Activated naive CD8-positive, alpha-beta T cell treated with anti-CD3 and anti-CD28 coated beads, Interleukin-2, amount 10 ng/mL, durations not matched to agents 7 days and 5 days (primary cell): ENCODE measurements at regions not wholly inside any gene's neighbourhood (a gene's known extent, or its start where the extent isn't known, plus 50 kb on each side); places are given as distances from the start of the nearest gene placed in this dataset.

Experiments used
- ATAC-seq: fragments of 150-1000 bp; cut with Tn5 transposase; one replicate; pipeline ENCODE4 v1.10.0; 2021; ENCODE audit warnings: low read depth, moderate library complexity
- POLR2A ChIA-PET: fragments of 350-600 bp; sonication (Branson Sonifier 250); formaldehyde crosslinking; loops from one replicate; lab custom pipeline; 2021; ENCODE audit warnings: antibody characterized with exemption; lab: Charles Lee
- DNase-seq: peaks from one replicate; pipeline ENCODE4 v3.0.0; 2021
- H3K27ac Mint-ChIP-seq: one replicate; pipeline ENCODE4 v1.8.0; 2022; ENCODE audit warnings: mild to moderate bottlenecking, mixed read lengths
- H3K27me3 Mint-ChIP-seq: one replicate; pipeline ENCODE4 v1.8.0; 2022; ENCODE audit warnings: mild to moderate bottlenecking, moderate library complexity, mixed read lengths
- H3K36me3 Mint-ChIP-seq: one replicate; pipeline ENCODE4 v1.8.0; 2021; ENCODE audit warnings: mild to moderate bottlenecking, mixed read lengths
- H3K4me1 Mint-ChIP-seq: one replicate; pipeline ENCODE4 v1.8.0; 2021; ENCODE audit warnings: mixed read lengths
- H3K4me3 Mint-ChIP-seq: one replicate; pipeline ENCODE4 v1.8.0; 2022; ENCODE audit warnings: mild to moderate bottlenecking, moderate library complexity, mixed read lengths
- H3K9me3 Mint-ChIP-seq: one replicate; pipeline ENCODE4 v1.8.0; 2021; ENCODE audit warnings: mixed read lengths

DNA sequence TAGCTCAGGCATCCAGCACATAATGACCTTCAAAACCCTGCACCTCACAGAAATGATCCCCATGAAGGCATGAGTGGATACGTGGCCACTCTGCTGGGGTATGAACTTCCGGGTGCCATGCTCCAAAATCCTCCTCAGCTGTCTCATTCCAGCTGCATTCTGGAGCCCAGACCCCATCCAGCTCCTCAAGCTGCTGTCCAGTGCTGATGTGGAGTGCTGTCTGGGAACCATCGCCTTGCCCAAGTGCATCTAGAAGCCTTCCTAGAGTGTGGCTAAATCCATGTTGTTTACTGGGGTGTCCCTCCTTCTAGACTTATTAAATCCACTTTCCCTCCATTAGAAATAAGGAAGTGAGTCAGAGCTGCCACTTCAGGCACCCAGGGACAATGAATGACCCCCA, 130.8 kb upstream of the PTPRT start:
- POLR2A ChIA-PET: no interaction called here
- Mint-ChIP-seq H3K36me3 (no peaks in the 10 kb centered on the region), H3K4me1 (no peaks in the 10 kb centered on the region), H3K27me3 (no peaks in the 10 kb centered on the region), H3K4me3 (no peak overlapping the region), H3K9me3 (no peaks in the 10 kb centered on the region), H3K27ac (no peak overlapping the region)
- no peak for ATAC-seq
- DNase-seq: no peak

DNA sequence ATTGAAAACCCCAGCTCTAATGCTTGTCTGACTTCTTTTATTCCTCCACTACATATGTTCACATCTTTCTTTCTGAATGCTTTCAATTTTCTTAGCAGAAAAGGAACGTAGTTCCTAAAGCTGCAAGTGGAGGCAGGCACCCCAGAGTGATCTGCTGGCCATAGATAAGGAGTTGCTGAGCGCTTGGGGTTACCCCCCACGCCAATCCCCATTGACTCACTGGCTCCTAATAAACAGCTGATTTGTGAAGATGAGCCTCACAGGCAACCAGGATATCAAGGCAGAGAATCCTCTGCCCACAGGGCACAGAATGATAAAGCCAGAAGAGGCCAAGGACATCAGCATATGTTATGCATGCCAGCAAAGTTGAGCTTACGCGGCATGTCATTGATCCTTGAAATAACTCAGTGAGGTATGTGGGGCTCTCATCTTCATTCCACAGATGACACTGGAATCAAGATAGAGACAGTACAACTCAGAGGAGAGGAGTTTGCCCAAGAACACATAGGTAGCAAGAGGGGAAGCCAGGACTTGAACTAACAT, 129.1 kb upstream of the PTPRT start:
- Mint-ChIP-seq H3K9me3 (no peaks in the 10 kb centered on the region), H3K4me1 (no peaks in the 10 kb centered on the region), H3K36me3 (no peaks in the 10 kb centered on the region), H3K27ac (no peak overlapping the region), H3K27me3 (no peaks in the 10 kb centered on the region), H3K4me3 (no peak overlapping the region)
- ATAC-seq (no peak), DNase-seq (no peak)
- POLR2A ChIA-PET: no interaction called here

DNA sequence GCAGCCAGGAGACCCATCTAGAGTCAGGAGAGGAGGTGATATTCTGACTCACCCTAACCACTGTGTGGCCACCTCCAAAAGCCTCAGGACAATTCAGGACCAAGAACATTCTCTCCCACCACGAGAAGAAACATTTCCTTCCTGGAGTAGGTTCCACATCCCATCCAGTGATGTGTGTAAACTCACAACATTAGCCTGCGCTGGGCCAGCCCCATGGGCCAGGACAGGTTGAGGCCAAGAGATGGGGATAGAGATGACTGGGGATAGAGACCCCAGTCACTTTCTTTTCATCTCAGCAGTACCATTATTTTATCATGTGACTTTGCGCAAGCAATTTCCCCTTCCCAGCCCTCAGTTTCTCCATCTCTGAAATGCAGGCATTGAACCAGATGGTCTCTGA, 126.6 kb upstream of the PTPRT start:
- POLR2A ChIA-PET: no interaction called here
- Mint-ChIP-seq H3K27ac (no peak overlapping the region), H3K36me3 (no peaks in the 10 kb centered on the region), H3K4me1 (no peaks in the 10 kb centered on the region), H3K27me3 (no peaks in the 10 kb centered on the region), H3K4me3 (no peak overlapping the region), H3K9me3 (no peaks in the 10 kb centered on the region)
- ATAC-seq (no peak), DNase-seq (no peak)

DNA sequence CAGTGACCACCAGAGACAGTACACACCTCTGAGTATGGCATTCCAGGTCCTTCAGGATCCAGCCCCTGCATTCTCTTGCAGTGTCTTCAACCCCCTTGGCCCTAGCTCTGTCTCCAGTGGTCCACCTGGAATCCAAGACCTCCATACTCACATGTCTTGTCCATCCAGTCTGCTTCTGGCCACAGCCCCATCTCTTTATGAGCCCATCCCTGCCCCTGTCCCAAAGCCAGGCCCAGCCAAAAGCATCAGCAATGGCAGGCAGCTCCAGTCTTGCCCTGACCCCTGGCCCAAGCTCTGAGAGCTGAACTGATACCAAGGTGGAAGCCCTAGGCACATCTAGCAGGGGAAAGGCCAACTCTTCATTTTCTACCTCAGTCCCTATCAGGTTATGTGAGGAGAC, 119.6 kb upstream of the PTPRT start:
- peaks cover 4% of the 10 kb centered on the region for H3K9me3 Mint-ChIP-seq
- no peaks in the 10 kb centered on the region for H3K4me1 Mint-ChIP-seq
- H3K4me3 Mint-ChIP-seq: no peak overlapping the region
- no peak for ATAC-seq
- H3K36me3 Mint-ChIP-seq: no peaks in the 10 kb centered on the region
- no peaks in the 10 kb centered on the region for H3K27me3 Mint-ChIP-seq
- DNase-seq: no peak
- POLR2A ChIA-PET: no interaction called here
- H3K27ac Mint-ChIP-seq: no peak overlapping the region

DNA sequence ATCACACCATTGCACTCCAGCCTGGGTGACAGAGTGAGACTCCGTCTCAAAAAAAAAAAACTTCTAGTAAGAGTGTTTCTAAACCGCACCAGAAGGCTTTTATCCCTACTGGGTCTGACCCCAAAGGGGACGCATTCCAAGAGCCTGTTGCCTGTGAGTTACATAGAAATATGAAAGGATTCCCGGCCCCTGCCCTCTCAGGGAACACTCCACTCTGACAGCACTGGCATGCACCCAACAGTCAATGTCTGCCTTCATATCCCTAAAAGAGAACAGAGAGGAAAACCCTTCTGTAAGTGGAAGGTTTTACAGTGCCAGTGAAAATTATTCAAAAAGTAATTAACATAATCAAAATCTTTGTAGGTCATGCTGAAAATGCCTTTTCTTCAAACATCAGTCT, 117.1 kb upstream of the PTPRT start:
- H3K4me1 Mint-ChIP-seq: no peaks in the 10 kb centered on the region

DNA sequence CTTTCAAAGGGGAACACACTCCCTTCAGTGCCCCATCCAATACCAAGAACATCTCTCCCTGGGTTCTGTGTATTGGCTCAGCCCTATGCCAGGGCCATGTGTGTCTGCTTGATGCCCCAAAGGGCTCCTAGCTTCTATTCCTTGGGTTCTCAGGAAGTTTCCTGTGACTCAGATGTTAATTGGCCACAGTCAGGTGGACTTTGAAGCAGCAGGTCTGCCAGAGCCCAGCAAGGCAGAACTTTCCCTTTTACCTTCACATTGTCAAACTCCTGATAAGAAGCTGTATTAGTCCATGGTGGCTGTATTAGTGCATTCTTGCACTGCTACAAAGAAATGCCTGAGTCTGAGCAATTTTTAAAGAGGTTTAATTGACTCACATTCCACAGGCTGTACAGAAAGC, 116.0 kb upstream of the PTPRT start:
- H3K4me1 Mint-ChIP-seq: no peaks in the 10 kb centered on the region
- DNase-seq (no peak), ATAC-seq (no peak)
- no peaks in the 10 kb centered on the region for H3K27me3 Mint-ChIP-seq
- H3K36me3 Mint-ChIP-seq: no peaks in the 10 kb centered on the region
- no peak overlapping the region for H3K27ac Mint-ChIP-seq
- H3K9me3 Mint-ChIP-seq: peaks cover 4% of the 10 kb centered on the region
- H3K4me3 Mint-ChIP-seq: no peak overlapping the region
- POLR2A ChIA-PET: no interaction called here

More for the DNA sequence above, 117.1 kb upstream of the PTPRT start:
- POLR2A ChIA-PET: no interaction called here
- ATAC-seq: no peak
- H3K9me3 Mint-ChIP-seq: peaks cover 4% of the 10 kb centered on the region
- no peaks in the 10 kb centered on the region for H3K36me3 Mint-ChIP-seq
- DNase-seq: no peak
- H3K4me3 Mint-ChIP-seq: no peak overlapping the region
- no peaks in the 10 kb centered on the region for H3K27me3 Mint-ChIP-seq
- no peak overlapping the region for H3K27ac Mint-ChIP-seq

DNA sequence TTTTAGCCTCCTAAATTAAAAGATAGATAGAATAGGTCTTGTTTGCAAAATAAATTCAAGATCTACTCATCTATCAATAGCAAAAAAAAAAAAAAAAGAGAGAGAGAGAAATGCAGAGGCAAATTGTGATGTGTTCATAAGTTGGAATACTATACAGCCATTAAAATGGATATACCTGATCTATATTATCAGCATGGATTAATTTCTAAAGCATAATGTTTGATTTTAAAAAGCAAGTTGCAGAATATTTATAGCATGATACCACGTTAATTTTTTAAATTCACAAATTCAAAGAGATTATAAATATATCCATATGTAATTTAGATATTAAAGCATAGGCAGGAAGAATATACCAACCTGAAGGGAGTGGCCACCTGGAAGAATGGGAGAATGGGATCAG, 114.9 kb upstream of the PTPRT start:
- DNase-seq: no peak
- POLR2A ChIA-PET: no interaction called here
- ATAC-seq: no peak
- H3K9me3 Mint-ChIP-seq: peaks cover 2% of the 10 kb centered on the region
- no peak overlapping the region for H3K4me3 Mint-ChIP-seq
- no peaks in the 10 kb centered on the region for H3K27me3 Mint-ChIP-seq
- H3K4me1 Mint-ChIP-seq: no peaks in the 10 kb centered on the region
- H3K27ac Mint-ChIP-seq: no peak overlapping the region
- no peaks in the 10 kb centered on the region for H3K36me3 Mint-ChIP-seq

DNA sequence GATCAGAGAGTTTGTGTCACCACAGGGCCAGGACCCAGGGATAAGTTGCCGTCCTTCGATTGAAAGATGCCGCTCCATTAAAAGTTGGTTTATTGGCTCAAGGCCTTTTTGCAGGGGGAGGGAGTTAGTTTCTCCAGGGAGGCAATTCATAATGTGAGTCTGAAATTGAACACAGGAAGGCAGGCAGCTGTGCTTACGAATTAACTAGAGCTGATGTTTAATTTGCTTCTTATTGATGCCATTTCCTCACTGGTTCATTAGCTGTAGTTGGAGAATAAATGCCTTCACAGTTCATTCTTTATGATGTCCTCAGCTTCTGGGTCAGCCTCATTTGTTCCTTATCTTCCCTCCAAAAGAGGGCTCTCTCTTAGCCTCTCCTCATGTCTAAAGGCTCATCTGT, 113.2 kb upstream of the PTPRT start:
- Mint-ChIP-seq H3K4me1 (no peaks in the 10 kb centered on the region), H3K27ac (no peak overlapping the region), H3K36me3 (no peaks in the 10 kb centered on the region), H3K9me3 (peaks cover 2% of the 10 kb centered on the region), H3K27me3 (no peaks in the 10 kb centered on the region), H3K4me3 (no peak overlapping the region)
- DNase-seq (no peak), ATAC-seq (no peak)
- POLR2A ChIA-PET: no interaction called here

DNA sequence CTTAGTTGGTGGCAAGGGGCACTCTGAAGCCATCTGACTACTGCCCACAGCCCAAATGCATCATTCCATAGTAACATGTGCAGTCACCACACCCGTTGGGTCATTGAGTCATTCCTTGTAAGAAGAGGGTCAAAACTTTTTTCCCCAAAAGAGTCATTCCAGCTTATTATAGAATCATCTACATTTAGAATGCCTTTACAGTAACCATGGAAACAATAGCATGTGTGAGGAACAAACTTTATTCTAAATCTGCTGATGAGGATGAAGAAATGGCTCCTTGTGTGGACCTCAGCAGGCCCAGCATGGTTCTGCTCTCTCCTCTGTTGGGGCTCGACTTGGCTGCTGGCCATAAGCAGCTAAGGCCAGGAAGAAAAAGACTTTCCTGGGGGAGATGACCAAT, 111.2 kb upstream of the PTPRT start:
- peaks cover 5% of the 10 kb centered on the region for H3K9me3 Mint-ChIP-seq
- POLR2A ChIA-PET: no interaction called here
- no peak overlapping the region for H3K4me3 Mint-ChIP-seq
- H3K27ac Mint-ChIP-seq: no peak overlapping the region
- no peak for DNase-seq
- no peaks in the 10 kb centered on the region for H3K4me1 Mint-ChIP-seq
- H3K36me3 Mint-ChIP-seq: no peaks in the 10 kb centered on the region
- ATAC-seq: no peak
- H3K27me3 Mint-ChIP-seq: no peaks in the 10 kb centered on the region

DNA sequence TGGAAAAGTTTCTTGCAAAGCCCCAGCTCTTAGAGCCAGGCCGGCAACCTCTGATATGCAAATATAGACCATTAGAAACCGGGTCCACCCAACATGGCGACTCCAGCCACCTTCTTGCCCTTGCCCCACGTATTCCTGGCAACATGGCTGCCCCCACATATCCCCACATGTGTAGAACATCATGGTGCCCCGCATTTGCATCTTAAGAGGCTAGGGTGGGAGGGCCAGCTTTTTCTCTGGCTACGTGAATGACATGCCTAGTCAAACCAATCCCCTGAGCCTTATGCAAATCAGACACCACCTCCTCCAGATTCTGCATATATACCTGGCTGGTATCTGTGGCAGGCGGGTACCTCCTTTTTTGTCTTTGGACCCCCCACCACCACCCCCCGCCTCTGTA, 106.1 kb upstream of the PTPRT start:
- DNase-seq: no peak

DNA sequence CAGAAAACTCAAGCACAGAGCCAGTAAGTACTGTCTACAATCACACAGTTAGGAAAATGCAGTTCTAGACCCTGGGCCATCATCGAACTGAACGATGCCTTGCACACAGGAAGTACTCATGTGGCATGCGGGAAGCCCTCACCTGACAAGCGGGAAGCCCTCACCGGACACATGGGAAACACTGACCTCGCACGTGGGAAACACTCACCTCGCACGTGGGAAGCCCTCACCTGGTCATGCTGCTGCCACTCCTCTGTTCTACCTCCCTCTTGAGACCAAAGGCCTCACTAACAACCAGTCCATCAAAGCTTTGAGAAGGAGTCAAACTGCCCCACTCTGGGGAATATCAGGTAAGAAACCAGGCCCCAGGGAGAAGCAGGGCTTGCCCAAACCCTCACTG, 105.6 kb upstream of the PTPRT start:
- DNase-seq (no peak), ATAC-seq (no peak)
- H3K36me3 Mint-ChIP-seq: no peaks in the 10 kb centered on the region
- H3K27ac Mint-ChIP-seq: no peak overlapping the region
- no peak overlapping the region for H3K4me3 Mint-ChIP-seq
- no peaks in the 10 kb centered on the region for H3K4me1 Mint-ChIP-seq
- H3K27me3 Mint-ChIP-seq: no peaks in the 10 kb centered on the region
- POLR2A ChIA-PET: no interaction called here
- peaks cover 5% of the 10 kb centered on the region for H3K9me3 Mint-ChIP-seq

More for the DNA sequence above, 106.1 kb upstream of the PTPRT start:
- no peak for ATAC-seq
- Mint-ChIP-seq H3K4me1 (no peaks in the 10 kb centered on the region), H3K36me3 (no peaks in the 10 kb centered on the region), H3K27ac (no peak overlapping the region), H3K27me3 (no peaks in the 10 kb centered on the region), H3K4me3 (no peak overlapping the region), H3K9me3 (peaks cover 5% of the 10 kb centered on the region)
- POLR2A ChIA-PET: no interaction called here

DNA sequence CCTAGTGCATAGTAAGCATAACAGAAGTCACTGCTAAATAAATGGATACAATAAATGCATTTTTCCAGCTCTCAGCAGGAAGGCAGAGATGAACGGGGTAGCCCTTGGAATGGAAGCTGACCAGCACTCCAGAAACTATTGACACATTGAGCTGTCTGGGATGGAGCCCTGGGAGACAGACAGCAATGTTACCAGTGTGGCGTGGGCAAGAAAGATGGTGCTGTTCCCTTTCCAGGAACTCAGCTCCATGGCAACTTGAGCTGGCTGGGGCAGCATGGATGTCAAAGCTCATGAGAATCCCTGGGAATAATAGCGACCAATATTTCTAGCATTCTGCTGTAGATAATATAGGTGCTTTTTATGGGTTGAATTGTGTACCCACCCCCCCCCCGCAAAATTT, 104.3 kb upstream of the PTPRT start:
- Mint-ChIP-seq H3K4me3 (no peak overlapping the region), H3K36me3 (no peaks in the 10 kb centered on the region), H3K27ac (no peak overlapping the region), H3K9me3 (peaks cover 5% of the 10 kb centered on the region), H3K4me1 (no peaks in the 10 kb centered on the region), H3K27me3 (no peaks in the 10 kb centered on the region)
- ATAC-seq (no peak), DNase-seq (no peak)
- POLR2A ChIA-PET: no interaction called here

DNA sequence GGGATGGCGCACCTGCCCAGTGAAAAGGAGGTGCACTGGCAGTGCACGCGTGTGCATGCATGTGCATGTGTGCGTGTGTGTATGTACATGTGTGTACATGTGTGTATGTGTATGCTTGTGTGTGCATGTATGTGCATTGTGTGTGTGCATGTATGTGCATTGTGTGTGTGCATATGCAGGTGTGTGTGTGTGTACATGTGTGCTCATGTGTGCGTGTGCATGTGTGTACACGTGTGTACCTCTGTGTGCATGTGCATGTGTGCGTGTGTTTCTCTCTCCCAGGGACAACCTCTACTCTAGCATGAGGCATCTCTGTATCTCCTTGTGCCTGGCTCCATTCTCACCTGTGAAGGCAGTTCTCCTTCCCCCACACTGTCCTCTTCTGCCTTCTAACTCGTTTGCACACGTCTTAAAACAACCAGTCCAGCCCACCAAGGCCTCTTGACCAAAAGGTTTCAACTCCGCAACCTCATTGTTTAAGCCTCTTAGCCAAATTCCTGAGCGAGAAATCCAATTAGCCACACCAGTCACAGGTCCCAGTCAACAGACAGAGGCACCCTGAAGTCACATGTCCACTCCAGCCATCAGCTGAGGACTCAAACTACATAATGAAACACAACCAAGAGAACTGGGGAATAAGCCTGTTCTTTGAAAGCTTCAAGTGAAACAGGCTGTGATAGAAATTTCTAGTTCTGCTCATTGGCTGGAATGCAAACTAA, 103.5 kb upstream of the PTPRT start:
- no peaks in the 10 kb centered on the region for H3K27me3 Mint-ChIP-seq
- ATAC-seq (no peak), DNase-seq (no peak)
- no peaks in the 10 kb centered on the region for H3K4me1 Mint-ChIP-seq
- no peaks in the 10 kb centered on the region for H3K36me3 Mint-ChIP-seq
- no peak overlapping the region for H3K27ac Mint-ChIP-seq
- H3K9me3 Mint-ChIP-seq: peaks cover 5% of the 10 kb centered on the region
- no peak overlapping the region for H3K4me3 Mint-ChIP-seq
- POLR2A ChIA-PET: no interaction called here

DNA sequence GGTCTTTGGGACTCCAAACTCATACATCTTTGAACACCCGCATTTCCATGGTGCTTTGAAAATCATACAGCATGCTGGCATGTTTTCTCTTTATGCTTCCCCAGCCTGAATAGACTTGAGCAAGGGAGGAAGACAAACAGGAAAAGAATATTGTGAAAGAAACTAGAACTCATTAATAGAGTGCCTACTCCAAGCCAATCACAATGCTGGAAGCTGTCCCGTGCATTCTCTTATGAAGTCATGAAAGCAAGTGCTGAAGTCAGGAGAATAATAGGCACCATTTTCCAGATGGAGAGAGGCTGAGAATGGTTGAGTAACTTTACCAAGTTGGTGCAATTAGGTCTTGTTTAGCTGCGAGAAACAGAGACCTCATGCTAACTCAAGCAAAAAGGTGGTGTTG, 102.5 kb upstream of the PTPRT start:
- no peak overlapping the region for H3K4me3 Mint-ChIP-seq
- no peaks in the 10 kb centered on the region for H3K4me1 Mint-ChIP-seq
- no peaks in the 10 kb centered on the region for H3K36me3 Mint-ChIP-seq
- no peak overlapping the region for H3K27ac Mint-ChIP-seq
- DNase-seq: no peak
- H3K9me3 Mint-ChIP-seq: peaks cover 5% of the 10 kb centered on the region
- no peak for ATAC-seq
- POLR2A ChIA-PET: no interaction called here
- no peaks in the 10 kb centered on the region for H3K27me3 Mint-ChIP-seq
